GM19468 (cell line): ENCODE measurements at regions not wholly inside any gene's neighbourhood (a gene's known extent, or its start where the extent isn't known, plus 50 kb on each side); places are given as distances from the start of the nearest gene placed in this dataset.
"Not testable (repeated sequence)": the region's sequence is repeated elsewhere in the genome, so short reads cannot be mapped to it uniquely, and the experiment has no call there.

Source experiments
- ATAC-seq: cut with Tn5 transposase; IDR thresholded peaks from one replicate; pipeline ENCODE4 v1.9.1; 2021; ENCODE audit warnings: mild to moderate bottlenecking, moderate library complexity, moderate number of reproducible peaks; ENCODE audit not compliant: unreplicated experiment; ENCODE audit errors: extremely low read depth

DNA sequence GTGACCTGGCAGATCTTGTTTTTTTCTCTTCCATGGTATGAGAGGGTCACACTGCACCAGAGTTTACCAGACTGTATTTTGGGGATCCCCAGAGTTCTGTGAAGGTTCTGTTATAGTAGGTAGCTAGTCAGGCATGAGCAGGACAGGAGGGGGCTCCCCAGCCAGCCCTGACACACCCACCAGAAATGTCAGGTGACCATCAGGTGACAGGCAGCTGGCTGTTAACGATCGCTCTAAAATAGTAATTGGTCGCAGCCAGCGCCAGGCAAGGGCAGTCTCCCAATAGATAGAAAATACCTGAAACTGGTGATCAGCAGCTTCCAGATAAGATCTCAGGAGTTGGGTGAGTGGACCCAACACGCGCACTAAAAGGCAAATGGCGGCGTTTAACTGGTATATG is 264.9 kb downstream of the RHOU start:
- no peak for ATAC-seq

DNA sequence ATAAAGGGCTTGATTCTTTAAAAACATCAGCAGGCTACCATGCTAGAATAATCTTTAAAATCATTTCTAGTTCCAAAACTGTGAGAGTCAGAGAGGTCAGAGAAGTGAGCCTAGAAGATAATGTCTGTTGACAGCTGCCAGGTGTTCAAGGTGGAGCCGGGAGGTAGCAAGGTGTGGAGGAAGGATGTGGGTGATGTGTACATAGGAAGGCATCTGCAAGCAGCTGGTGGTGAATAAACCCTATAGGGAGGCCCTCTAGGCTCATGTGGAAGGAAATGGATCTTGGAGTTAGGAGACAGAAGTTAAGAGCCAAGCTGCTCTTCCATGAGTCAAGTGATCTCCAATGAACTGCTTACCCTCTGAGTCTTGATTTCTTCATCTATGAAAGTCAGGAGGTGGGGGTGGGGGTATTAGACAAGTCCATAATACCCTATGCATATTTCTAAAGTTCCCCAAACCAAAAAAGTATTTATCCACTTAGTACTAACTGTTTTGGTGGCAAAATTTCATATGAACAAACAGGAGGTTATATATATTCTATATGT is 266.3 kb downstream of the RHOU start:
- ATAC-seq = no peak

DNA sequence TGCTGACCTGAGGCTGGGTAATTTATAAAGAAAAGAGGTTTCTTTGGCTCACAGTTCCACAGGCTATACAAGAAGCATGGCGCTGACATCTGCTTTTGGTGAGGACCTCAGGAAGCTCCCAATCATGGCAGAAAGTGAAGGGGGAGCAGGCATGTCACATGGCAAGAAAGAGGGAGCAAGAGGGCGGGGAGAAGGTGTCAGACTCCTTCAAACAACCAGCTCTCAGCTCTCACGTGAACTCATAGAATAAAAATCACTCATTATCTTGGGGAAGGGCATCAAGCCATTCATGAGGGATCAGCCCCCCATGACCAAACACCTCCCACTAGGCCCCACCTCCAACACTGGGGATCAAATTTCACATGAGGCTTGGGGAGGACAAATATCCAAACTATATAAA is 266.8 kb downstream of the RHOU start:
- no peak for ATAC-seq

DNA sequence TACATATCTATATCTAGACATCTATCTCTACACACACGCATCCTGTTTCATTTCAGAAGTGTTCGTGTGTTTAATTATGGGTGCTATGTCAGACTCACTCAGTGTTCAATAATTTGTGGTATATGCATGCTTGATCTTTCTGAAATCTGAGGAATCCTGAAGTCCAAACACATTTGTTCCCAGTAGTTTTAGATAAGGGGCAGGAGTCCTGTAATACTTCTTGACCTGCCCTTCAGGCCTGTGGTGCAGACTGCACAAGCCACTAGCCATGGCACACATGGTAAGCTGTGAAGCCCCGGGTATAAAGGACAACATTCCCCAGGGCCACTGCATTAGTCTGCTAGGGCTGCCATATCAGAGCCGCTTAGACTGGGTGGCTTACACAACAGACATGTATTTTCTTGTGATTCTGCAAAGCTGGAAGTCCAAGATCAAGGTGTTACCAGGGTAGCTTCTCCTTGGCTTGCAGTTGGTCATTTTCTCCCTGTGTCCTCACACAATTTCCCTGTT is 267.2 kb downstream of the RHOU start:
- ATAC-seq = no peak

DNA sequence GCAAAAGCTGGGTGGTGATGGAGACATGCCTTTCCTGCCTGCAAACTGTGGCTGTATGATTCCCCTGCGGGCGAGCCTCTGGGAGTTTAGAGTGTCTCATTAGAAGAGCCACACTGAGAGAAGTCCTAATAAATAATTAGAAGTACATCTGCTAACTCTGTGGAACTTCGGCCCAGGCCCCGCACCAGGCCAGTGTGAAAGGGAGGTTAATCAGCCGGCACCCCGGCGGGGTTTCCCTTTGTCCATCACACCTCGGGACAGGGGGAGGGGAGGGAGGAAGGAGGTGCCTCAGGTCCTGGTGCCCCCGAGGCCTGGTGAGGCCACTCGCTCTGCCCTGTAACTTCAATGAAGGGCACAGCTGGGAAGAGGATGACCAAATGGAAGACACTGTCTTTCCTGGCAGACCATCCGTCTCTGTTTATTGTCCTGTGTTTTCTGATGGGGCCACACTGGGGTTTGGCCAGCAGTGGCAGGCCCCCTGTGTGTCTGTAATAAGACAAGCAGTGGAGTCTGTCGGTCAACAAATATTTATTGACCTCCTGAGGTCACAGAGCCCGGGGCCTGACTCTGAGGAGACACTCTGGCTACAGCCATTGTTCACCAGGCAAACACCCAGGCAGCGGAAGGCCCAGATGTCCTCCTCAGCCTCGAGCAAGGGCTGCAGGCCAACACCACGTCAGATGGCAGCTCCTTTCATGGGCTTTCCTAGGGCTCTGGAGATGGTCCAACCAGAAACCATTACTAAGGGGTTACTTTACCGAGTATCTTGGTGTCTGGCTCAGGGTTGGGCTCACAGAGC is 267.5 kb upstream of the RAB4A start:
- no peak for ATAC-seq

DNA sequence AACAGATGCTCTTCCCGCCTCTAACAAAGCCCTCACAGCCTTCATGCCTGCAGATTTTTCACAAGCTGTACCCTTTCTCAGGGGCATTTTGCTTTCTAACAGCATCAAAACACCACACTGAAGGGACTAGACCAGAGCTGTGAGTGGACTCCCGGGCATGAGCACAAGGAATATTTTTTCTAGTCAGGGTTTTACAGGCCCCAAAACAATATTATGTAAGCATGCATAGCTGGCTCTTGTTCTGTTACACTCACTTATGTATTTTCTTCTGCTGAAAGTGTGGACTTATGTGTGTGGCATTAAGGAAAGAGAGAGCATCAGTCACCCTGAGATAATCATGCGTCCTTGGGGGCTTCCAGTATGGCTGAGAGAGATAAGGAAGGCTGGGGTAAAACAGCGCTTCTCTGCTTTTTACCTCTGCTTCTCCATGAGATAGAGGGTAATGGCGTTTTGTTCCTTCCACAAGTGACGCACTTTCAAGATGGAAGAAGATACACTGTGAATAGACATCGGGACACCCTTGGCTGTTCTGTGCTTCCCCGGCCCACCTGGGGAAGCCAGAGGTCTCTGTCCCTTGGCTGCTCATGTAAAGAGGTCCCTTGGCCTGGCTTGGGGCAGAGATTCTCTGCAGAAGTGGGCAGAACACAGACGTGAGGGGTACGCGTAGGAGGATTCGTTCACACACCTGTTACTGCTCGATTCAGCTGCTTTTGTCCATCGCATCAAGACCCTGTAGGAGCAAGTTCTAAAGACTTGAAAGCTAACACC is 266.7 kb upstream of the RAB4A start:
- ATAC-seq = no peak

DNA sequence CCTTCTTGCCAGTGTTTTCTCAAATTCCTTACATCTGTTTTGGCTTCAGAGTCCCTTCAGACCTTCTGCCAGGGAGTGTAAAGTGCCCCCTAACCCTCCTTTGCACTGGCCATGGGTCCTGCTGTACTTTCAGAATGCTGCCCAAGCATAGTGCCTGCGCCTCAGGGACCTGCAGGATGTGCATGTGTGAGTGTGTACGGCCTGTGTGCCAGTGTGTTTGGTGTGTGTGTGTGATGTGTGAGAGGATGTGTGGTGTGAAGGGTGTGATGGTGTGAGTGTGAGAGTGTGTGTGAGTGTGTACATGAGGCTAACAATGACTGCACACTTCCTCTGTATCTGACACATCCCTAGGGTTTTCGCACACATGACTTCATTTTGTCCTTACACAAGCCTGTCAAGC is 265.8 kb upstream of the RAB4A start:
- ATAC-seq = no peak

DNA sequence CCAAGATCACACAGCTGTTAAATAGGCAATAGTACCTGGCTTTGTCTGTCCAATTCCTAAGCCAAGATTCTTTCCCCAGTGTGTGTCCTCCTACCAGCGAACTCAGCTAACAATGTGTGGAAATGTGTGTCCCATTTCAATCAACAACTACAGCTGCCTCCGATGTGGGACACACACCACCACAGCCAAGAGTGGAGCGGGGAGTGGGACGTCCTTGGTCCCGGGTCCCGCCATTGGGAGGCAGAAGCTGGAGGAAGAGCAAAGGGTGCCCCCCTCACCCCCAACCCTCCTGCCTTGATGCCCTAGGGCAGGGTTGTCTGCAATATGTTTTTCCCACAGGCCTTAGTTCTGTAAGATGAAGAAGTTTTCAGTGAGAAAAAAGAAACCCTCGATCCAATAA is 265.4 kb upstream of the RAB4A start:
- no peak for ATAC-seq

DNA sequence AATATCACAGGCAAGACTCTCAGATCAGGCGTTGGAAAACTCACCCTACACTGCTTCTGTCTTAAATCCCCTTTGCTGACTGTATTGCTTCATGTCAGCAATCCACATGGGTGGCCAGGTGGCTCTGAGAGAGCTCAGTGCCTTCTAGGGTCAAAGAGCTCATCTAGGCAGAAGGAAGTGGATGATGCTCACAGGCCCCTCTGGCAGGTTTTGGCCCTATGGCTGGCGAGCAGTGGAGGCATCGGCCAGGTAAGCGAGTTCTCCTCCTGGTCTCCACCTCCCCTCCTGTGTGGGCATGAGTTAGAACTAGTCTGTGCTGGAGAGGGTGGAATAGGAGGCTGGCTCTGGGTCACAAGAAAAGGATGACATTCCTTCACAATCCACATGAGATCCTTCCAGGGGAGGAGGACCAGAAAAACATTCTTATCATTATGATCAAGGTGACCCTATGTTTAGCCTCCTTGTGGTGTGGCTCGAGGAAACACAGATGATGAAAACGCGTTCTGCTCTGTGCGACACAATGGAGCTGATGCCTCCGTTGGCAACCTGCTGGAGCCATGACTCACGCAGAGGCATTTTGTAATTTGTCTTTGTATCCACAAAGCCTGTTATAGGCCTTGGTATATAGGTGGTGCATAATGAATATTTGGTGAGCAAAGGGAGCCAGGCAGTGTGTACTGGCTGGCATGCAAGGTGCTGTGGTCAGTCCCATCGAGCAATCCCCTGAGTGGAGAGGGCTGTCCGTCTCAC is 264.6 kb upstream of the RAB4A start:
- ATAC-seq = no peak

DNA sequence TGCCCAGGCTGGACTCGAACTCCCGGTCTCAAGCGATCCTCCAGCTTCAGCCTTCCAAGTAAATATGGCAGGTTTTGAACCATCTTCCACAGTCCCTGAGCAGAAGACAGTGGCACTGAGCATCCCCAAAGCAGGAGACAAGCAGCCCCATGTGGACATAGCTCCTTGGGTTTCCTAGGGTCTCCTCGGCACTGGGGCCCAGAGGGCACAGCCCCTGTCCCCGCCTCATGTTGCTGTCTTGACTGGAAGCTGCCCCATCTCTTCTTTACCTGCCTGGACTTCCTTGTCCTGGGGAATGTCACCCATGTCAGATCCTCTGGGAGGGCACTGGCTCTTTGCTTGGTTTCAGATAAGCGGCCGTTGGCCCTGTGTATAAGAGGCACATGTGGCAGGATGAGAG is 263.7 kb upstream of the RAB4A start:
- no peak for ATAC-seq

DNA sequence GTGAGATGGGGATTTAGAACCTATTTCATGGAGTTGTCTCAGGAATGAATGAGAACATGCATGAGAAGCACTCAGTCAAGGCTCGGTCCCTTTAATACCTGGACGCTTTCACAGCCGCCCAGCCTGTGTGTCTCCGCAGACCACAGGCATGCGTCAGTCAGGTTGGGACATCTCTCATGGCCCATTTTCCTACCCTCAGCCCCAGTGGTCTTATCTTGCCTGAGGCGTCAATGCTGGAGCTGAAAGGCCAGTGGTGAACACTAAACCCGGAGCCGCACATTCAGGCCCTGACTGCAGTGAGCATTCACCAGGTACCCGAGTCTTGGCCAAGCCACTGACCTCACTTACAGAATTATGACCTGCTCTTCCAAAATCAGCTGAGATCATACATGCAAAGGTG is 263.2 kb upstream of the RAB4A start:
- no peak for ATAC-seq

DNA sequence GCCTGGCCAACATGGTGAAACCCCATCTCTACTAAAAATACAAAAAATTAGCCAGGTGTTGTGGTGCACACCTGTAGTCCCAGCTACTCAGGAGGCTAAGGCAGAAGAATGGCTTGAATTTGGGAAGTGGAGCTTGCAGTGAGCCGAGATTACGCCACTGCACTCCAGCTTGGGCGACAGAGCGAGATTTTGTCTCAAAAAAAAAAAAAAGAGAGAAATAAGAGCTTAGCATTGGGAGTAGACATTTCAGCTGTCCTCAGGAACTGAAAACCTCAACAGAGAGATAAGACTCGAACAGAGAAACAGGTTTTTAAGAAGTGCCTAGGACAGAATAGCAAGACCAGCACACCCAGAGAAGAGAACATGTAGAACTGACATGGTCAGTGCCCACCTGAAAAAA is 262.6 kb upstream of the RAB4A start:
- not testable (repeated sequence) for ATAC-seq

DNA sequence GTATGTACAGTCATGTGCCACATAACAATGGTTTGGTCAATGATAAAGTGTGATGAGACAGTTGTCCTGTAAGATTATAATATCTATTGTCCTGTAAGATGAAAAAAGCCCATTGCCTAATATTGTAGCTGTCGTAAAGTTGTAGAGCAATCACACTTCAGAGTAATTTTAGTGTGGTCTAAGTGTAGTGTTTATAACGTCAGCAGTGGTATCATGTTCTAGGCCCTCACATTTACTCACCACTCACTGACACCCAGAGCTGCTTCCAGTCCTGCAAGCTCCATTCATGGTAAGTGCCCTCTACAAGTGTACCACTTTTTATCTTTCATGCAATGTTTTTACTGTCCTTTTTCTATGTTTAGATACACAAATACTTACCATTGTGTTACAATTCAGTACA is 259.9 kb upstream of the RAB4A start:
- no peak for ATAC-seq

DNA sequence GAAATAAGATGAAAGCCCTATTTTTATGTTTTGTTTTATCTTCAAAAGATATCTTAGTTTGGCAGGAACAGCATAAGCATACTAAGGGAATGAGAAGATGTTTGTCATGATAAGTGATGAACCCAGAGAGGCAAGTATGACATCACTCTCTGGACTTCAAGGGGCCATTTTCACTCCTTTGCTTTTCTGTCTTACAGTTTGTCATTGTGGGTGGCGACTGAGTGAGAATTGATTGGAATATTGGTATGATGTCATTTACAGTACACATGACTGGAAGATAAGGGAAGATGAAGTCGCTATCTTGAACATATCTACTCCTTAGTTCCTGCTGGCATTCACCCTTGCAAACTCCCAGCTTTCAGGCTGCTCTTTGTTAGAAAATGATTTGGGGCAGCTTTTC is 258.1 kb upstream of the RAB4A start:
- ATAC-seq = no peak

DNA sequence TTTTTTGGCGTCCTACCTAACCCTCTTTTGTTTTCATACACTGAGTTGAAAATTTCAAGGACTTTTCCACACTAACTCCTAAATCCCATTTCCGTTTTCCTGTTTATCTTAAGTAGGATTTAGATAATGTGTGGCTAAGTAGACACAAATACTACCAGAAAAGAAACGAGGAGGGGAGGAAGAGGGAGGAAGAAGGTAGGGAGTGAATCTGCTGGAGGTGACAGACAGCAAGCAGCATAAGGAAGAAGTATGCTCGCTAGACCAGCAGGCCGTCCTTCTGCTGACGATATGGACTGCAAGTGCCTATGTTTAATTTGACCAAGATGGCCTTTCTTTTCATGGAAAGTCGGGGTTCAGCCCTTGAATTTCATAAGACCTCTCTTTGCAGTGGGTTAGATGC is 256.9 kb upstream of the RAB4A start:
- ATAC-seq = no peak

DNA sequence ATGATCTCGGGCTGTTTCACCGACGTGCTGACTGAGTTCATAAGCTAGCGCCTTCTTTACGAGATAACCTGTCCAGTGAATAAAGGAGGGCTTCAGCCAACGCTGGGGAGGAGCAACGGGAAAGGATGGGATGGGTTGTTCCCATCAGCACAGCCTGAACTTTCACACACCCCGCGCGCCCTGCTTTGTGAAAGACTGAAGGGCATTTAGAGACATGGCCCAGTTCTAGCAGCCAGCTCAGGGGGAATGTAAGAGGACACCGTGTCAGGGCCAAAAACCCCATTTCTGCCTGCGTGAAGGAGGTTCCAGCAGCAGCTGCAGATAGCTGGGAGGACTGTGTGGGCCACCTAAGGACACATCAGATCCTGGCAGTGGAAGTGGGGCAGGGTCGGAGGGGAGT is 255.1 kb upstream of the RAB4A start:
- ATAC-seq = no peak

DNA sequence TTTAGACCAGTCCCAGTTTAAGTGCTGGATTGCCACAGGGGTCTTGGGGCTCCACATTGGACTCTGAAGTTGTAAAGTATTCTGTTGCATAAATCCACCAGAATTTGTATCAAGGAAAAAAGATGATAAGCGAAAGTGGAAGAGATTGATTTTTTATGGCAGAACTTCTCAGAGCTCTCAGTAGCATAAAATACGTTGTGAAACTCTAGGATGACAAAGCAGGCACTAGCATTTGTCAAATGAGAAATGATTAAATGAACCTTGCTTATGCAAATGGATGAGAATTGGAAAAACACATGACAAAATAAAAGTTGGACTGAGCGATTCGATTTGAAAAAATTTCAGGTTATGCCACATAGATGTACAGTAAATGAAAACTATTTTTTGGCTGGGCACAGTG is 253.8 kb upstream of the RAB4A start:
- no peak for ATAC-seq

DNA sequence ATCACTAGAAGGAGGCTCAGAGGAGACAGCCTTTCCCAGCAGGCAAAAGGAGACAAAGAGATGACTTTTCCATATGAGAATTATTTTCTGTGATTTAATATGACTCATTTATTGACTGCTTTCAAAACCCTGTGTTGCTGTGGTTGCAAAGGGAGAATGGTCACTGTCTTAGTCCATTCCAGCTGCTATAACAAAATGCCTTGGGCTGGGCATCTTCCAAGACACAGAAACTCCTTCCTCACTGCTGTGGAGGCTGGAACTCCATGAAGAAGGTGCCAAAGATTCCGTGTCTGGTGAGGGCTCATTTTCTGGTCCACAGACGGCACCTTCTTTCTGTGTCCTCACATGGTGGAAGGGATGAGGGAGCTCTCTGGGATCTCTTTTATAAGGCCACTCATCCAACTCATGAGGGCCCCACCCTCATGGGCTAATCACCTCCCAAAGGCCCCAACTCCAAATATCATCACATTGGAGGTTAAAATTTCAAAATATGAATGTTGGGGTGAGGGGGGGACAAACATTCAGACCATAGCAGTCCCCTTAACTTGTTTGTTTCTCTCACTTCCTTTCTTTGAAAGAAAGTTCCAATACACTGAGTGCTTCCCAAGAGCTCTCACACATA is 252.1 kb upstream of the RAB4A start:
- ATAC-seq = no peak

DNA sequence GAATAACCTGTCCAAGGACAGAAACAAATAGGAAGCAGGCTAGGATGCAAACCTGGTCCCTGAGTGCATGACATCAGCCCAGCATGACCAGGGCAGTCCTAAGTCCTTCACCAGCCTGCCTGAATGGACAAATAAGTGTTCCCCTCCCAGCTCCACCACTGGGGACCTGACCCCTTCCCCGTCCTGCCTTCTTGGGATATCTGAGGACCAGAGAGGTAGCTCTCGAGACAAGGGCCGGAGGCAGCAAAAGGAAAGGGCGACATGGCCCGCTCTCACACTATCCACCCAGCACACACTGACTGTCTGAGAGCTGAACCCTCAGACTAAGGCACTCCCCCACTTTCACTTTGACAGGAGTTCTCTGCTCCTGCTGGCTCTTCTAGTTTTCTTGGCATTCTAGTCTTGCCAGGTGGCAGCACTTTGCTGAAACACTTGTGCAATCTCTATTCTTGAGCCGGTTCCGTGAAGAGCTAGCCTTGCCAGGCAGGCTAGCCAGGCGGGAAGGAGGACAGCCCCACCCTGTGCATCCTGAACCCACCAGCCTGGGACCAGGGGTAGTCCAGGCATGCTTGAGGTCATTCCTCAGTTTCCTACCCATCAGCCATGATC is 251.1 kb upstream of the RAB4A start:
- no peak for ATAC-seq

DNA sequence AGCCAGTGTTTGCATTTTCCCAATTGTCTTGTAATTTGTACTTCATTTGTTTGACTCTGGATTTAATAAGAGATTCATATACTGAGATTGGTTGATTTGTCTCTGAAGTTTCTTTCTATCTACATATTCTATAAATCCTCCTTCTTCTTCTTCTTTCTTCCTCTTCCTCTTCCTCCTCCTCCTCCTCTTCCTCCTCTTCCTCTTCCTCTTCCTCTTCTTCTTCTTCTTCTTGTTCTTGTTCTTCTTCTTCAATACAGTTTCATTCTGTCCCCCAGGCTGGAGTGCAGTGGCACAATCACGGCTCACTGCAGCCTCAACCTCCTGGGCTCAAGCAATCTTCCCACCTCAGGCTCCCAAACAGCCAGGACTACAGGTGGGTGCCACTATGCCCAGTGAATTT is 249.9 kb upstream of the RAB4A start:
- ATAC-seq = not testable (repeated sequence)
